MM.1S (cell line): ENCODE measurements at regions not wholly inside any gene's neighbourhood (a gene's known extent, or its start where the extent isn't known, plus 50 kb on each side); places are given as distances from the start of the nearest gene placed in this dataset.

ENCODE experiments used
- EZH2 ChIP-seq: fragments of 300-600 bp; sonication (generic); optimal IDR thresholded peaks from 2 replicates; pipeline ENCODE3; 2017; ENCODE audit warnings: low read depth, mild to moderate bottlenecking, antibody characterized with exemption, low read length, mixed read lengths
- TF ChIP-seq, protein P1 (sequence below): fragments of 300-600 bp; sonication (generic); IDR thresholded peaks from 2 replicates; pipeline ENCODE4 v1.5.1; 2016; ENCODE audit warnings: antibody characterized with exemption, low read length, mixed read lengths

DNA sequence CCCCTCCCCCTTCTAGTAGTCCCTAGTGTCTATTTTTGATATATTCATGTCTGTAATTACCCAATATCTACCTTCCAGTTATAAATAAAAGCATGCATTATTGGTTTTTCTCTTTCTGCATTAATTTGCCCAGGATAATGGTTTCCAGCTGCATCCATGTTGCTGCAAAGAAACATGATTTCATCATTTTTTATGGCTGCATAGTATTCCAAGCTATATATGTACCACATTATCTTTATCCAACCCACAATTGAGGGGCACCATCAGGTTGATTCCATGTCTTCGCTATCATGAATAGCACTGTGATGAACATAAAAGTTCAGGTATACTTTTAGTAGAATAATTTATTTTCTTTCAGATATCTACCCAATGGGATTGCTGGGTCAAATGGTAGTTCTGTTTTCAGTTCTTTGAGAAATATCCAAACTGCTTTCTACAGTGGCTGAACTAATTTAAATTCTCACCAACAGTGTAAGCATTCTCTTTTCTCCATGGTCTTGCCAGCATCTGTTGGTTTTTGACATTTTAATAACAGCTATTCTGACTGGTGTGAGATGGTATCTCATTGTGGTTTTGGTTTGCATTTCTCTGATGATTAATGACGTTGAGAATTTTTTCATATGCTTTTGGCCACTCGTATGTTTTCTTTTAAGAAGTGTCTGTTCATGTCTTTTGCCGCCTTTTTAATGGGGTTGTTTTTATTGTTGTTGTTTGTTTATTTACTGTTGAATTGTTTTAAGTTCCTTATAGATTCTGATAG, 746.1 kb upstream of the MEF2C start:
- no peak for TF ChIP-seq EZH2
- TF ChIP-seq, protein P1, sequence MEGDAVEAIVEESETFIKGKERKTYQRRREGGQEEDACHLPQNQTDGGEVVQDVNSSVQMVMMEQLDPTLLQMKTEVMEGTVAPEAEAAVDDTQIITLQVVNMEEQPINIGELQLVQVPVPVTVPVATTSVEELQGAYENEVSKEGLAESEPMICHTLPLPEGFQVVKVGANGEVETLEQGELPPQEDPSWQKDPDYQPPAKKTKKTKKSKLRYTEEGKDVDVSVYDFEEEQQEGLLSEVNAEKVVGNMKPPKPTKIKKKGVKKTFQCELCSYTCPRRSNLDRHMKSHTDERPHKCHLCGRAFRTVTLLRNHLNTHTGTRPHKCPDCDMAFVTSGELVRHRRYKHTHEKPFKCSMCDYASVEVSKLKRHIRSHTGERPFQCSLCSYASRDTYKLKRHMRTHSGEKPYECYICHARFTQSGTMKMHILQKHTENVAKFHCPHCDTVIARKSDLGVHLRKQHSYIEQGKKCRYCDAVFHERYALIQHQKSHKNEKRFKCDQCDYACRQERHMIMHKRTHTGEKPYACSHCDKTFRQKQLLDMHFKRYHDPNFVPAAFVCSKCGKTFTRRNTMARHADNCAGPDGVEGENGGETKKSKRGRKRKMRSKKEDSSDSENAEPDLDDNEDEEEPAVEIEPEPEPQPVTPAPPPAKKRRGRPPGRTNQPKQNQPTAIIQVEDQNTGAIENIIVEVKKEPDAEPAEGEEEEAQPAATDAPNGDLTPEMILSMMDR = no peak
